ENCODE measurements at regions not wholly inside any gene's neighbourhood (a gene's known extent, or its start where the extent isn't known, plus 50 kb on each side); places are given as distances from the start of the nearest gene placed in this dataset.

- TF ChIP-seq CTCF (conservative IDR thresholded peaks at IDR 0.05; ENCODE audit: low read depth in 2 of 2) (no peak), ZNF114 (CRISPR knock-in tag; IDR thresholded peaks at IDR 0.05) (no peak), CREB1 (CRISPR knock-in tag; IDR thresholded peaks at IDR 0.05; ENCODE audit: low read depth) (no peak), ZNF462 (CRISPR knock-in tag; IDR thresholded peaks at IDR 0.05) (no peak)
Measured at GRCh38 chr22:46076651-46077339, 73.5 kb upstream of the PPARA start (continued).

- H3K4me1 Mint-ChIP-seq: peaks cover 52% of the 10 kb centered on the region
- H3K4me3 Mint-ChIP-seq: peak overlapping the region; percentile 7; the same call in 1 of the 3 replicates
- peak overlapping the region; percentile 73 for H3K4me2 ChIP-seq
- H3K9me3 Mint-ChIP-seq: no peaks in the 10 kb centered on the region
- H3K36me3 ChIP-seq (ENCODE audit: insufficient read depth): no peaks in the 10 kb centered on the region; the same call in 1 of the 2 replicates
- H3K4me1 ChIP-seq (ENCODE audit: insufficient read depth): peaks cover 56% of the 10 kb centered on the region
- H3K27ac ChIP-seq (ENCODE audit: low read depth): peak overlapping the region; percentile 73; the same call in 1 of the 2 replicates
- peaks cover 16% of the 10 kb centered on the region; the same call in 1 of the 2 replicates for H3F3A ChIP-seq (replicated peaks; ENCODE audit: low read depth)
- H2AFZ ChIP-seq: no peak overlapping the region; the same call in 1 of the 2 replicates
- H3K36me3 Mint-ChIP-seq (ENCODE audit: low read depth): peaks cover under 1% of the 10 kb centered on the region; the same call in 1 of the 3 replicates
- peak overlapping the region; percentile 44; the same call in 1 of the 2 replicates for H3K27ac Mint-ChIP-seq
- 0 out of 2 replicates have a peak overlapping the region, but pooled peaks have one; percentile 26 for H3K4me3 ChIP-seq
- H3K9me2 ChIP-seq (ENCODE audit: insufficient read depth): no peaks in the 10 kb centered on the region
- TF ChIP-seq CREB1 (CRISPR knock-in tag; IDR thresholded peaks at IDR 0.05; ENCODE audit: low read depth) (no peak), NANOG (IDR thresholded peaks at IDR 0.05; ENCODE audit: borderline replicate concordance) (peak; percentile 52; the same call in 1 of the 2 replicates)
- peaks cover 38% of the 10 kb centered on the region for H3K27me3 Mint-ChIP-seq (ENCODE audit: insufficient read depth, low read depth, poor library complexity)
- DNase-seq (ENCODE audit: low spot score) (no peak), ATAC-seq (no peak)
- H3K27me3 ChIP-seq (ENCODE audit: insufficient read depth): peaks cover 14% of the 10 kb centered on the region
- H4K20me1 ChIP-seq (replicated peaks; ENCODE audit: insufficient read depth): no peaks in the 10 kb centered on the region
- H3K79me2 ChIP-seq (replicated peaks; ENCODE audit: insufficient read depth): peaks cover 77% of the 10 kb centered on the region
Measured at GRCh38 chr22:46077669-46078099, 72.6 kb upstream of the PPARA start.

All from GM23338 (cell line).